HG02763 (cell line): ENCODE measurements at regions not wholly inside any gene's neighbourhood (a gene's known extent, or its start where the extent isn't known, plus 50 kb on each side); places are given as distances from the start of the nearest gene placed in this dataset.

Experiments
- ATAC-seq: cut with Tn5 transposase; IDR thresholded peaks from one replicate; pipeline ENCODE4 v1.9.1; 2021; ENCODE audit warnings: mild to moderate bottlenecking, moderate library complexity; ENCODE audit not compliant: unreplicated experiment

DNA sequence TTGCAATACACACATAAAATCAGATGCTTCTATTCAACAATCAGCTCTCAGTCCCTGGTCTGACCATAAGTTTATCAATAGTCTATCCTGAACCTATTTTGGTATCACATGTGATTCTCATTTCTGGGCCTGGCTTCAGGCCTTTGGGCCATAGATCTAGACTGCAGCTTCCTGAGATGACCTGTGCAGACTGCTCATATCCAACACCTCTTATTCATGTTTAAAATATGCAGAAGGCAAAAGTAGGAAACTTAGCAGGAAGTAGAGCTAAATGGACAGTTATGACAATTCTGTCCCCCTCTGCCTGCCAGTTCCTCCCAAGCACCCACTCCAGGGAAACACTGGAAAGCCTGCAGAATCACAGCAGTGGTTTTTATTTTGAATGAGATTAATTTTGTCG lies 53.3 kb downstream of the C7orf25 start:
- no peak for ATAC-seq

DNA sequence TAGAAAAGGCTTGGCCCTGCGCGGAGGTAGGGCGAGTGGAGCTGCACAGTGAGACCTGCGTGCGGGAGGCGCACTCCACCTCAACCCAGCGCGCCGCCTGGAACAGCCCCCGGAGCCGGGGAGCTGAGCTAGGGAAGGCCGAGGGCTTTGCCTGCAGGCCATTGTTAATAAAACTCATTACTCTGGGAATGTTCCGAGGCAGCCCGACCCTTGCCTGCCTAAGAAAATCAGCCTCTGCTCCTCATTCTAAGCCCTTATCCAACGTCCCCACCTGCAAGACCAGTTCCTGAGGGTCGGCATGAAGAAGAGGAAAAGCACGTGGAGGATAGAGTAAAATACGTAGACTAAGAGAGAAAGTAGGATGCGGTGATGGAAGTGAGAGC lies 55.3 kb downstream of the C7orf25 start:
- ATAC-seq, result peak; percentile 17

GRCh38 chr7:42854571-42855118 lies 57.2 kb downstream of the C7orf25 start:
- ATAC-seq, result no peak

DNA sequence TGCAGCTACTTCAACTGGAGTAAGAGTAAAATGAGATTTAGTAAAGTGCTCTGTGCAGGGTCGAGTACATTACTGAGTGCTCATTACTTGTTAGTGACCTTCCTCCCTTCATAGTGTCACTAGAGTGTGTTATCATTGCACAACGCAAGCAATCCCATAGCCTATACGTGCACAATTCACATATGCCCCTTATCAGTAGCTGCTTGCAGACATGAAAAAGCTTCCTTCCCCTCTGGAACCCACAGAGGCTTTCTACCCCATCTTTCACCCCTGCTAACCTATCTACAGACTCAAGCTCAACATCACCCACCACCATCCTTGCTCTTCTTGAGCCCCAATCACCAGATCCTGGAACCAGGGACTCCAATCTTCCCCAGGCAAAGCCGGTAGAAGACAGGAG lies 59.3 kb downstream of the C7orf25 start:
- no peak for ATAC-seq

DNA sequence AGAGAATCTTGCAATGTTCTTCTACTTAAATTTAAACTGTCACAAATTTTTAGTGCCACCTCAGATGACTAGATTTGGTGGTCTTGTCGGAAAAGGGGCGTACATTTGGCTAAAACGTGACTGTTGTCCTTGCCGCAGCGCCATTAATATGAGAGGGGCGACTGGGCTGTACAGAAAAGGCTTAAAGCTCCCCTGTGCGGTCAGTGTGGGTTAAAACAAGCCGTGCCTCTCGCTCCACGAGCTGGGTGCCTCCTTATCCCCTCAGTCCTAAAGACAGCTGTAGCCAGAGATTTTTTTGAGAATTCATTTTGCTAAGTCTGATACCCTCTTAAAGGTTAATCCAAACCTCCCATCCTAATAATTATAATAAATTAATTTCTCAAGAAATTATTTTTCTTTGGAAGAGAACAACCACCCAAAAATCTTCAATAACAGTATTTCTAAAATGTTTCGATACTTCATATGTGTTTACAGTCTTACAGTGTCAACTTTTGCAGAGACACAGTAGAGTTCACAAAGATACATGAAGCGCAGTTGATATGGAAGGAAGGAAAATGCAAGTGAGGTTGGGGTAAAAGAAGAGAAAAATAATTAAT lies 68.6 kb downstream of the C7orf25 start:
- ATAC-seq, result no peak

DNA sequence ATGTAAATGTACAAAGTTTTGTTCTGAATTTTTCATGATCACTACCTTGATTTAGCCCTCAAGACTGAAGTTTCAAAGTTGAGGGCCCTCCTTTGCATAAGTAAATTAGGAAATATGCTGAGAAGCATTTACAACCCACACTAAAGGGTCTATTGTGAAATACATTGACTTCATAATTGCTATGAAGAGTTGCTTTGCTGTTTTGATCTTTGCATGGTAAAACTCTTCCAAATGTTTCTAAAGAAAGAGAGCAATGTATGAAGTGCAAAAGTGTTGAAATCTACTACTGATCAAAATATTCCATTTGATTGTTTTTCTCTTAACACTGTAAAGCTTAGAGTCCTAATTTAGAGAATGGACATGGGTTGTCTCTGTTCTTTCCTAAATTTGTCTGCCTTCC lies 77.2 kb downstream of the C7orf25 start:
- ATAC-seq, result no peak

DNA sequence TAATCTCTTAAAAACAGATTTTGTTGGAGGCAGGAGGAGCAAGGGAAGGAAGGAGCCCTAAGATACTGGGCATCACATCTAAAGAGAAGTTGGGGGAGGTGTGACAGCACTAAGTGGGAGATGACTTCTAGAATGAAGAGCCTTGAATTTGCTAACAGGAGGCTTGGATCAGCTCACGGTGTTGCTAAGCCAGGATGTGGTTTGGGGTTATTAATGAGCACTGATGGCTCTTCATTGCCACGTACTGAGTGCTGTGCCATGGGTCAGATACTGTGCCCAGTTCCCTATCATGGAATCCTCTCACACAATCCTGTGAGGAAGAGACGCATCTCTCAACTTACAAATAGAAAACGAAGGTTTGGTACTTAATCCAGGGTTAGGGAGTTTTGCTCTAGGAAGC lies 78.5 kb downstream of the C7orf25 start:
- no peak for ATAC-seq

GRCh38 chr7:42832667-42833066 lies 79.2 kb downstream of the C7orf25 start:
- ATAC-seq, result no peak

DNA sequence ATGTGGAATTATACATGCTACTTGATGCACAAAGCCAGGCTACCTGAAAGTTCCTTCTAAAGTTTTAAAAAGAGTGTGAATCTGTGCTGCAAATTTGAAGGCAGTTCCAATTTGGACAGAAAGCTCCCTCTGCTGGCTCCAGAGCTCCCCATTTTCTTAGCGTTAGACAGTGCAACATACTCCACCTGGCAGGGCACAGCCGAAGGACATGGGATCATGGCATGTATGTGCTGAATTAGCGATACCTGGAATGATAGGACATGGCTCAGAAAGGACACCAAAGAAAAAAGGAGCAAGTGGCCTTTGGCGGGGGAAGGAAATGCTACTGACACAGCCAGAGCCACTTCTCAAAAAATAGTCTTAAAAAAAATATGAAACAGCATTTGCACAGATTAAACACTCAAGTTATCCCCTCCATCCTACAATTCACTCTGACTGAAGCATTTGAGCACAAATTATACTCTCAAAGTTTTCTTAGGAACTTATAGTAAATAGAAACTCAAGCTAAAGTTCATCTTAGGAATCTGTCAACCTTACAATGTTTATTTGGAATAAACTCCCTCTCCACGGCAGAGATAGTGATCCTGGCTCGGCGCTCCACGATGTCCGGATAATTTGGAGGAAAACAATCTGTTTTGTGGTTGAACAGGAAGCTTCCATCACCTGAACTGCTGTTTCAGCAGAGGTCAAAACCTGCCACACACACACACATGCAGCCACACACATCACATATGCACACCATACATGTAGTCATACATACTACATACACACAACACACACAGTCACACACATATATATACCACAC lies 80.0 kb downstream of the C7orf25 start:
- ATAC-seq, result no peak

- no peak for ATAC-seq
Observed at GRCh38 chr7:42831006-42831717, 80.7 kb downstream of the C7orf25 start.

- no peak for ATAC-seq
Observed at GRCh38 chr7:42812779-42813178, 99.1 kb downstream of the C7orf25 start.

- ATAC-seq, result no peak
Observed at GRCh38 chr7:42805601-42806000, 106.3 kb downstream of the C7orf25 start.

DNA sequence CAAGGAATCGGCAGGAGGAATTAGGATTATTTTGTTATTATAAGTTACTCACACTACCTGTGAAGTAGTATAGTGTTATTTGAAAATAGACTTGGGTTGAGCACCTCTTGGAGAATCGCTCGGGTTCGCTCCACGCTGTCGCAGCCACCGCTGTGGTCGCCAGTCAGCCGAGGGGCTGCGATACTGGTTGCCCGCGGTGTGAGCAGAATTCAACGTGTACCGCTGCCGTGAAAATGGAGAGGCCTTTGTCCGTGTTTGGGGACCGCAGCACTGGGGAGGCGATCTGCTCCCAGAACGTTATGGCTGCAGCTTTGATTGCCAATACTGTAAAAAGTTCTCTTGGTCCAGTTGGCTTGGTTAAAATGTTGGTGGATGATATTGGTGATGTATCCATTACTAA lies 117.2 kb downstream of the C7orf25 start:
- no peak for ATAC-seq

DNA sequence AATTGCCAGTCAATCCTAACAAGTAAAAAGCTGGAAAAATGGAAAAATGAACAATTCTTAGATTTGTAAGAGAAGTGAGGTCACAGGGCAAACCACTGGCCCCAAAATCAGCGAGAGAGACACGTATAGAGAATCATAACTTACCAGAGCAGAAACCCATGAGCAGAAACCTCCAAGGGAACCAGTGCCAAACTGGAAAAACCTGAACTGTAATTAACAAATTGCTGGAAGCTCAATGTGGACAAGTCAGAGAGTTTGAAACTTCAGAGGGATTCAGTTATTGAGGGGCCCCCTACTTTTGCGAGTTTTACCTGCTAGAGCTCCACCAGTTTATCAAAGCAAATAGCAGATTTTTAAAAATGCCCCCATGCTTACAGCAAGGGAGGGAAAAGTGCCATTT lies 119.0 kb downstream of the C7orf25 start:
- ATAC-seq, result no peak

DNA sequence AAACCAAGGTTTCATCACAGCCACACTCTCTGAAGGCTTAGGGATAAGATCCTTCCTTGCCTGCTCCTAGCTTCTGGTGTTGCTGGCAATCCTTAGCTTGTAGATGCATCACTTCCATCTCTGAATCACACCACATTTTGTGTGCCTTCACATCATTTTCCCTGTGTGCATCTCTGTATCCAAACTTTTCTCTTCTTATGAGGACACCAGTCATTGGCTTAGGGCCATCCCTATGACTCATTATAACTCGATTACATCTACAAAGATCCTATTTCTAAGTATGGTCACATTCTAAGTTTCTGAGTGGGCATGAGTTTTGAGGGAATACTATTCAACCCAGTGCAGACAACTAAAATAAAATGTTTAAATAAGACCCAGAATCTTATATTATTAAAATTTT lies 121.7 kb downstream of the C7orf25 start:
- ATAC-seq, result no peak

- ATAC-seq, result no peak
Observed at GRCh38 chr7:42774436-42774835, 137.4 kb downstream of the C7orf25 start.

- no peak for ATAC-seq
Observed at GRCh38 chr7:42770114-42770513, 141.8 kb downstream of the C7orf25 start.

GRCh38 chr7:42768045-42768444 lies 143.8 kb downstream of the C7orf25 start:
- ATAC-seq, result no peak

- no peak for ATAC-seq
Observed at GRCh38 chr7:42766782-42767423, 145.0 kb downstream of the C7orf25 start.

DNA sequence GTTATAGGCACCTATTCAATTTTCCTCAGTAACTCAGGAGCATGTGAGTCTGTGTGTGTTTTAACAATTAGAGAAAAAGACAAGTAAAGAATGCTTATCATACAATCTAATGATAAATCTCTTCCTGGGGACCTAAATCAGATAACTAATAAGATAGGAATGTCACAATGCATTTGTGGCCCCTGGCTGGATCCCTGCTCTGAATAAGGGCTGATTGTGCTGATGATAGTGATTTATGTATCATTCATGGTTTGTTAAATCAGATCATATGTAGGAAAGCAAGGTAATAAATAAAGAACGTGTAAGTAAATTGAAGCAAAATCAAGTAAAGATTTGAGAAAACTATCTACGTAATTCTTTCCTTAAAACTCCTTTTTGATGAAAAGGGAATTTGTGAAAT lies 145.9 kb downstream of the C7orf25 start:
- no peak for ATAC-seq

DNA sequence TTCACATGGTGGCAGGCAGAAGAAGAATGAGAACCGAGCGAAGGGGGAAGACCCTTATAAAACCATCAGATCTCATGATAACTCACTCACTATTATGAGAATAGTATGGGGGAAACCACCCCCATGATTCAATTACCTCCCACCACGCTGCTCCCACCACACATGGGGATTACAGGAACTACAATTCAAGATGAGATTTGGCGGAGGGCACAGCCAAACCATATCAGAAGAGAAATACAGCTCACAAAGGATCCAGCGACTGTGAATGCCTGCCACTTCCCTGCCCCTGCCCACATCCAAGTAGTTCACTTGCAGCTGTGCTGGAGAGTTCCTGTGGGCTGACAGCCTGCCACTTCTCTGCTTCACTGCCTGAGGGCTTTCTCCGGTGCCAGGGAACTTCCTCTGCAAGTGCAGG lies 148.7 kb downstream of the C7orf25 start:
- ATAC-seq, result no peak
